GM18505 (cell line): ENCODE measurements at regions not wholly inside any gene's neighbourhood (a gene's known extent, or its start where the extent isn't known, plus 50 kb on each side); places are given as distances from the start of the nearest gene placed in this dataset.
"Not testable (repeated sequence)": the region's sequence is repeated elsewhere in the genome, so short reads cannot be mapped to it uniquely, and the experiment has no call there.

Experiments
- ATAC-seq: cut with Tn5 transposase; IDR thresholded peaks from one replicate; pipeline ENCODE4 v1.9.1; 2021; ENCODE audit not compliant: unreplicated experiment
- POLR2A ChIP-seq: IDR thresholded peaks from 4 replicates; pipeline ENCODE4 v1.6.1; 2011; ENCODE audit warnings: borderline replicate concordance; ENCODE audit not compliant: insufficient read depth, insufficient read length; ENCODE audit errors: extremely low read depth

- ATAC-seq: no peak
- TF ChIP-seq POLR2A: no peak
Measured at GRCh38 chr14:57049848-57050247, 218.9 kb downstream of the EXOC5 start.

GRCh38 chr14:57046175-57046574 is 222.5 kb downstream of the EXOC5 start:
- TF ChIP-seq POLR2A: no peak

DNA sequence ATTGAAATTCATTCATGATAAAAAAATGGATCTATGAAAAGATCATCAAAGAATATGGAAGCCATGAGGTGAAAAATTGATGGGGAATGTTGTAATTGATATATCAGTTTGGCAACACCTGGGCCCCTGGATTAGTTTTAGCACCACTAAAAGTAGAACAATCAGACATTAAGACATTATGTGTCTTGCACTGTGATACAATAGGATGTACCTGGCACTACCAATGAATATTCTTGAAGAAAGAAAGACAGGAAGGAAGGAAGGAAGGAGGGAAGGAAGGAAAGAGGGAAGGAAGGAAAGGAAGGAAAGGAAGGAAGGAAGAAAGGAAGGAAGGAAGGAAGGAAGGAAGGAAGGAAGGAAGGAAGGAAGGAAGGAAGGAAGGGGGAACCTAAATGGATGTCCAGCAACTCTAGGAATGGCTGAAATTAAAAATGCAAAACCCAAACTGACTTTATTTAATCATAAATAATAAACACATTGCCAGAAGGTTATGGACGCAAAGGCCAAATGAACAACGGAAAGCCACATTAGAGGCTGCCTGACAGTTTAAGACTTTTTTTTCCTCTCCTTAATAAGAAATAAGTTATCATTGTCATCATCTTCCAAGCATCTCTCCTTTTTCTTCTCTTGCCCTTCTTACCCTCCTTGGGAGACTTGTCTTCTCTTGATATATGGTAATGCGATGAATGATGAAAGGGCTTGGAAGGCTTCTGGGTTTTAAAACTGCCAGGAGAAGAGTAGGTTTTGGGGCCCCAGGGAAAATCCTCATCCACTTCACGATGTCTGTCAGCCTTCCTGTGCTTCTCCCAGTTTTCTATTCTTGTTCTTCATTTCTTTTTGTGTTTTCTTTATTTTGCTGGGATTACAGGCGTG is 224.4 kb downstream of the EXOC5 start:
- not testable (repeated sequence) for ATAC-seq

More at GRCh38 chr14:57046175-57046574, 222.5 kb downstream of the EXOC5 start:
- ATAC-seq: no peak

DNA sequence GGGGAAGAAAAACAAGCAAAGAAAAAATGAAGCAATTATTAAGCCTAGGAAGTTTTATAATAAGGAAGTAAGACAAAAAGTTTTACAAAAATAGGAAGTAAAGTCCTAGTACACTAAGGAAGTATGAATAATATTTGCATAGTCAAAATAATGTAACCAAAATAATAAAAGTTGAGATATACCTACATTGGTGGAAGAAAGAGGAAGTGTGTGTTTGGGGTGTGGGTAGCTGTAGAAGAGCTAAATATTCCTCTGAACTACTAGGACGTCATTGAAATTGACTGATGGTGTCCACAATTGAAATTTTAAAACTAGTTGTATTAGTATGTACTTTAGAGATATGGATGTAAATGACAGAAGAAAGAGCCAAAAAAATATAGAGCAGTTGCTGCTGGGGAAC is 228.4 kb upstream of the OTX2 start:
- ATAC-seq: peak; percentile 76
- TF ChIP-seq POLR2A: no peak

DNA sequence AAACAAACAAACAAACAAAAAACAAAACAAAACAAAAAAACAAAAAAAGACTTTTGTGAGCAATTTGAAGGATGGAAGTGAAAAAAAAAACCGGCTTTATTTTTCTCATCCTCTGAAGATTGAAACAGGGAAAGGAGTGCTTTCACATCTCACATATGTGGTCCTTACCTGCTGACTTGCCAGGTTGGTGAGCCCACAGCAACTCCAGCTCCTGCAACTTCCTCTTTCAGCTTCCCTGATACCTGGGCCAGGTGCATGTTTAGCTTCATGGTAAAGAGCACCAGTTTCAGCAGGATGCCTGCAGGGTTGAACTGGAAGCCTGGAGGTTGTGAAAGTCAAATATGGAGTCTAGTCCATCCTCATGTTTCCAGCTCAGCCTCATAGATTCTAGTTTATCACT is 221.2 kb upstream of the OTX2 start:
- ATAC-seq: no peak
- no peak for TF ChIP-seq POLR2A

DNA sequence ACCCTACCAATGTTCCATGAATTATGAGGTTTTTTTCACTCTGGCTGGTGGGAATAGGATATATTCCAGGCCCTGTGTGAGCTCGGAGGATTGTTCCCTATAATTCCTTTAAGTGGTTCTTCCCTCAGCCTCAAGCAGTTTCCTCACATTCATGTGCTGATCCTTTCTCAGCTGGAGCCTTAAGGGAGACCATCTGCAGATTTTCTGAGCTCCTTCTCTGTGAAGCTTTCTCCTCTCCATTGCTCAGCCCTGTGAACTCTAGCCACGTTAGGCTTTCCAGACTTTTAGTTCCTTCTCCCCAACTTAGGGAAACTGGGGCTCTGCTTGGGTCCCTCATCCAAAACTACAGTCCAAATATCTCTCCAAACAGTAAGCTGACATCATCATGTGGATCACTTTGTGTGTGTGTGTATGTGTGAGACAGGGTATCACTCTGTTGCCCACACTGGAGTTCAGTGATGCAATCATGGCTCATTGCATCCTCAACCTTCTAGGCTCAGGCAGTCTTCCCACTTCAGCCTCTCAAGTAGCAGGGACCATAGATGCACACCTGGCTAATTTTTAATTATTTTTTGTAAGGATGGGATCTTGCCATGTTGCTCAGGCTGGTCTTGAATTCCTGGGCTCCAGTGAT is 219.5 kb upstream of the OTX2 start:
- no peak for ATAC-seq
- no peak for TF ChIP-seq POLR2A

DNA sequence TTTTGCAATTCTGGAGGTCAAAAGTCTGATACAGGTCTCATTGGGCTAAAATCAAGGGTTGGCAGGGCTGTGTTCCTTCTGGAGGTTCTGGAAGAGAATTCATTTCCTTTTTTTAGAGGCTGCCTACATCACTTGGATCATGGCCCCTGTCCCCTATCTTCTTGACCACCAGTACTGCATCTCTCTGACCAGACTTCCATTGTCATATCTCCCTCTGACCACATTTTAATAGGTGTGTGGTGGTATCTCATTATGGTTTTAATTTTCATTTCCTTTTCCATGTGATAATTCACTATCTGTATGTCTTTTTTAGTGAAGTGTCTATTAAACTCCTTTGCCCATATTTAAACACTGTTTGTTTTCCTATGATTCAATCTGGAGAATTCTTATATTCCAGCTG is 215.2 kb upstream of the OTX2 start:
- TF ChIP-seq POLR2A: no peak

DNA sequence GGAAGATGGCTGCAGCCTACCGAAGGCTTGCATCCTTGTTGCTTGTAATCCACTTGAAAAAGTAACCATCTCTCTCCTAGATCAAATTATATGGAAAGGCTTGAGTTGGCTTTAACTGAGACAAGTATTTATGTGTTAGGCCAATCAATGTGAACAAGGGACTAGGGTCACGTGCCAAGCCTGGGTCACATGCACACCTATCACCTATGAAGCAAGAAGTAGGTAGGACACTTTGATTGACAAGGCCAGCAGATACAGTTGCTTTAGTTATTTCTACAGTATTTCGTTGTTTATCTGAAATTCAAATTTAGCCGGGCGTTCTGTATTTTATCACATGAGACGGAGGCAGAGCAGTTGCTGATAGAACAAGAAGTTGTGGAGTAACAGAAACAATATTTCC is 212.3 kb upstream of the OTX2 start:
- no peak for TF ChIP-seq POLR2A
- no peak for ATAC-seq

More for the DNA sequence above, 215.2 kb upstream of the OTX2 start:
- no peak for ATAC-seq

DNA sequence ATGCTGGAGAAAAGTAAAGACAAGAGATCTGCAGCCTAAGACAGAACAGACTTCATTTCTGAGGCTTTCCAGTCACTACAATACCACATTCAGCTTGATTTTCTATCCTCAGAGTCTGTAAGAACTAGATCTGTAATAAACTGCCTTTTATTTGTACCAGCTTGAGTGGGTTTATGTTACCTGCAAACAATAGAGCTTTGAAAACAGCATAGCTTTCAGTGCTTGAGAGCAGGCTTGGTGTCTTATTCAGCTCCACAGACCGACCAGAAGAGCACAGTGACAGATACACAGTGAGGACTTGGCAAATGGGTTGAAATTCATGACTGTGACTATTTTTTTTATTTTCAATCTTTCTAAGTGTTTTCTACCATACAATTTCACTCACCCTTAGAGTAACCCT is 207.8 kb upstream of the OTX2 start:
- ATAC-seq: no peak
- no peak for TF ChIP-seq POLR2A

DNA sequence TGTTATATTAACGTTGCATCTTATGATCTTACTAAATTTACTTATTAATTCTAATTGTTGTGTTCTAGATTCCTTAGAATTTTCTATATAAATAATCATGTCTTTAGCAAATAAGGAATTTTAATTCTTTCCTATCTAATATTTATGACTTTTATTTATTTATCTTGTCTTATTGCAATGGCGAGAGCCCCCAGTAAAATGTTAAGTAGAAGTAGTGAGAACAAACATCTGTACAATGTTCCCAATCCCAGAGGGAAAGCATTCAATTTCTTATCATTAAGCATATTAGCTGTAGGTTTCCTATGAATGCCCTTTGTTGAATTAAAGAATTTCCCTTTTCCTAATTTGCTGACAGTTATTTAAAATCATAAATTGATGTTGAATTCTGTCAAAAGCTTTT is 203.7 kb upstream of the OTX2 start:
- ATAC-seq: no peak
- no peak for TF ChIP-seq POLR2A

GRCh38 chr14:57009585-57010515 is 199.6 kb upstream of the OTX2 start:
- TF ChIP-seq POLR2A: no peak

GRCh38 chr14:57008534-57008933 is 198.3 kb upstream of the OTX2 start:
- no peak for ATAC-seq
- TF ChIP-seq POLR2A: no peak

More at GRCh38 chr14:57009585-57010515, 199.6 kb upstream of the OTX2 start:
- no peak for ATAC-seq

GRCh38 chr14:56998728-56999127 is 188.4 kb upstream of the OTX2 start:
- no peak for ATAC-seq

More at GRCh38 chr14:56998728-56999127, 188.4 kb upstream of the OTX2 start:
- no peak for TF ChIP-seq POLR2A
